Activated B cell treated with CpG ODN at 0.5 μM for 24 hours (primary cell): ENCODE measurements at regions not wholly inside any gene's neighbourhood (a gene's known extent, or its start where the extent isn't known, plus 50 kb on each side); places are given as distances from the start of the nearest gene placed in this dataset.

Source experiments
- ATAC-seq: fragments of 200-7000 bp; cut with Tn5 transposase; one replicate; pipeline ENCODE4 v1.10.0; 2021; ENCODE audit warnings: low read depth, mild to moderate bottlenecking, moderate library complexity
- CTCF ChIA-PET: fragments of 350-600 bp; sonication (Branson Sonifier 250); formaldehyde crosslinking; loops from one replicate; lab custom pipeline; 2021; ENCODE audit warnings: antibody characterized with exemption; lab: Charles Lee
- POLR2A ChIA-PET: fragments of 350-600 bp; sonication (Branson Sonifier 250); formaldehyde crosslinking; loops from one replicate; lab custom pipeline; 2021; ENCODE audit warnings: antibody characterized with exemption; lab: Charles Lee
- DNase-seq: peaks from one replicate; pipeline ENCODE4 v3.0.0; 2022
- H3K27ac Mint-ChIP-seq: one replicate; pipeline ENCODE4 v1.8.0; 2020; ENCODE audit warnings: mixed read lengths
- H3K27me3 Mint-ChIP-seq: one replicate; pipeline ENCODE4 v1.8.0; 2021; ENCODE audit warnings: mixed read lengths
- H3K36me3 Mint-ChIP-seq: one replicate; pipeline ENCODE4 v1.8.0; 2021; ENCODE audit warnings: low read depth, mixed read lengths
- H3K4me1 Mint-ChIP-seq: one replicate; pipeline ENCODE4 v1.8.0; 2021; ENCODE audit warnings: mixed read lengths
- H3K4me3 Mint-ChIP-seq: one replicate; pipeline ENCODE4 v1.8.0; 2020; ENCODE audit warnings: mild to moderate bottlenecking, mixed read lengths
- H3K9me3 Mint-ChIP-seq: one replicate; pipeline ENCODE4 v1.8.0; 2020; ENCODE audit warnings: mixed read lengths
- intact Hi-C: fragments of 100-400 bp; cut with micrococcal nuclease; formaldehyde crosslinking; loops from one replicate; pipeline ENCODE4 v1.15.1; 2024
- TF ChIP-seq, protein P1 (sequence below): fragments of 200-600 bp; IDR thresholded peaks from one replicate; pipeline ENCODE4 v1.8.0; 2022; ENCODE audit warnings: antibody characterized with exemption, mild to moderate bottlenecking

DNA sequence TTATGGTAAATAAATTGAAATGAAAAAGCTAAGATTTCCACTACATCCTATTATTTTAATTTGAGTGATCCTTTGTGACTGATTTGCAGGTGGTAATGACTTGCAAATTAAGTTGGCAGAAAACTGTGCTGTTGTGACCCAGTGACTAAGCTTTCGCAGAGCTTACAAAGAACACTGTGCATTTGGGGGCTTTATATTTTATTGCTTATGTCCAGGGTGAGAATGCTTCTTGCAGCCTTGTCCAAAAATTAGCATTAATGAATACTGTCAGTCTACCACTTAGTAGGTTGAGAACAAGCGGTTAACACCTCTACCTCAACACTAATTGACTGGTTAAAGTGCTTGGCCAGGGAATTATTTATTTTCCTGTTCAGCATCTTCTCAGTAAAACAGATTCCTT, 991.3 kb upstream of the DIAPH2 start:
- no peak for DNase-seq
- no peak for ATAC-seq
- CTCF ChIA-PET: no interaction called here
- Mint-ChIP-seq H3K36me3 (no peaks in the 10 kb centered on the region), H3K4me3 (no peak overlapping the region), H3K9me3 (no peaks in the 10 kb centered on the region), H3K27me3 (no peaks in the 10 kb centered on the region), H3K27ac (no peak overlapping the region), H3K4me1 (no peaks in the 10 kb centered on the region)
- intact Hi-C loops: no loop called here
- TF ChIP-seq, protein P1, sequence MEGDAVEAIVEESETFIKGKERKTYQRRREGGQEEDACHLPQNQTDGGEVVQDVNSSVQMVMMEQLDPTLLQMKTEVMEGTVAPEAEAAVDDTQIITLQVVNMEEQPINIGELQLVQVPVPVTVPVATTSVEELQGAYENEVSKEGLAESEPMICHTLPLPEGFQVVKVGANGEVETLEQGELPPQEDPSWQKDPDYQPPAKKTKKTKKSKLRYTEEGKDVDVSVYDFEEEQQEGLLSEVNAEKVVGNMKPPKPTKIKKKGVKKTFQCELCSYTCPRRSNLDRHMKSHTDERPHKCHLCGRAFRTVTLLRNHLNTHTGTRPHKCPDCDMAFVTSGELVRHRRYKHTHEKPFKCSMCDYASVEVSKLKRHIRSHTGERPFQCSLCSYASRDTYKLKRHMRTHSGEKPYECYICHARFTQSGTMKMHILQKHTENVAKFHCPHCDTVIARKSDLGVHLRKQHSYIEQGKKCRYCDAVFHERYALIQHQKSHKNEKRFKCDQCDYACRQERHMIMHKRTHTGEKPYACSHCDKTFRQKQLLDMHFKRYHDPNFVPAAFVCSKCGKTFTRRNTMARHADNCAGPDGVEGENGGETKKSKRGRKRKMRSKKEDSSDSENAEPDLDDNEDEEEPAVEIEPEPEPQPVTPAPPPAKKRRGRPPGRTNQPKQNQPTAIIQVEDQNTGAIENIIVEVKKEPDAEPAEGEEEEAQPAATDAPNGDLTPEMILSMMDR: no peak
- POLR2A ChIA-PET: no interaction called here

DNA sequence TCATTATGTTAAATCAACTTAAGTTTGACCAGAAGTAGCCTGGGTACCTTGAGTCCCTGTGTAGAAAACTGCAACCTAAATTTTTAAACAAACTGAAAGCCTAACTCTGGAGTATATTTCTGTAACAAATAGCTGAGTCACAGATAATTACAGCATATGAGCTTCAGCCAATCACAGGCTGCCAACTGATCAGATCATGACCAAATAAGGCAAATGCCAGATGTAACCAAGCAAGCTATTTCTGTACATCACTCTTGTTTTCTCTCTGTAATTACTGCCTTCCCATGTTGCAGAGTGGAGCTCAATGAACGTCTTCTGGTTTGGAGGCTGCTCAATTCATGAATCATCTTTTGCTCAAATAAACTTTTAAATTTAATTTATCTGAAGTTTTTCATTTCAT, 980.9 kb upstream of the DIAPH2 start:
- Mint-ChIP-seq H3K27ac (no peak overlapping the region), H3K9me3 (no peaks in the 10 kb centered on the region), H3K36me3 (no peaks in the 10 kb centered on the region), H3K27me3 (no peaks in the 10 kb centered on the region), H3K4me1 (no peaks in the 10 kb centered on the region), H3K4me3 (no peak overlapping the region)
- intact Hi-C loops: no loop called here
- CTCF ChIA-PET: no interaction called here
- ATAC-seq (no peak), DNase-seq (no peak)
- POLR2A ChIA-PET: no interaction called here
- TF ChIP-seq, protein P1: no peak

DNA sequence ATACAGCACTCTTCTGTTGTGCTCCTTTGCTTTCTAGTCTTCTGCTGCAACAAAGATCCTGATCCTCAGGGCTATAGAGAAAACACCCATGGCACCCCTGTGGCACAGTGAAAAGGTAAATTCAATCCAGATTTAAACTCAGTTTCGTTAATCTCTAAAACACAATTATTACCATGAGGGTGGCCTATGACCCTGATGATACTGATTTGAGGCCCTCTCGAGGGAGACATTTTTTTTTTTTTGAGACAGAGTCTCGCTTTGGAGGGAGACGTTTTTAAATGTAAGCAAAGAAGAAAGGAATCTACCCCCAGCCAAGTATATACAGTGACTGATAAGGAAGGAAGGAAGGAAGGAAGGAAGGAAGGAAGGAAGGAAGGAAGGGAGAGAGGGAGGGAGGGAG, 967.8 kb upstream of the DIAPH2 start:
- CTCF ChIA-PET: no interaction called here
- intact Hi-C loops: no loop called here
- no peaks in the 10 kb centered on the region for H3K4me1 Mint-ChIP-seq
- no peaks in the 10 kb centered on the region for H3K36me3 Mint-ChIP-seq
- no peak overlapping the region for H3K4me3 Mint-ChIP-seq
- H3K27me3 Mint-ChIP-seq: no peaks in the 10 kb centered on the region
- POLR2A ChIA-PET: no interaction called here
- H3K27ac Mint-ChIP-seq: no peak overlapping the region
- TF ChIP-seq, protein P1: no peak
- ATAC-seq: no peak
- no peak for DNase-seq
- H3K9me3 Mint-ChIP-seq: no peaks in the 10 kb centered on the region

DNA sequence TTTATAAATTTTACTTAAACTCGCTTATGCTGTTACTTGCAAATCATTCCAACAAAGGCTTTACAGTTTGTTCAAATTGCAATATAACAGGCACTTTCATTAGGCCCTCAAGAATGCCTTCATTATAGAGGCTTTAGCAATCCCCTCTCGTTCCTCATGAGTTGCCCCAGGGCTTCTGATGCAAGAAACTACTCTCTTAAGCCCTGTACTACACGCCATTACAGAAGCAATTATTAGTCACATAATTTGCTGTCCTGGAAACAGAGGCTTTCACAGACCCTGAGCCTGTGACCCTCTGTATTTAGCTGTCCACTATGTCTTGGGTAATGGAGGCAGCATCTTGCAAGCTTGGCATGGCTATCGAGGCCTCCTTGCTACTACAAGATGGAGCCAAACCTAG, 965.9 kb upstream of the DIAPH2 start:
- DNase-seq (no peak), ATAC-seq (no peak)
- Mint-ChIP-seq H3K27ac (no peak overlapping the region), H3K27me3 (no peaks in the 10 kb centered on the region), H3K9me3 (no peaks in the 10 kb centered on the region), H3K36me3 (no peaks in the 10 kb centered on the region), H3K4me3 (no peak overlapping the region), H3K4me1 (no peaks in the 10 kb centered on the region)
- intact Hi-C loops: no loop called here
- TF ChIP-seq, protein P1: no peak
- ChIA-PET CTCF (no interaction called here), POLR2A (no interaction called here)

DNA sequence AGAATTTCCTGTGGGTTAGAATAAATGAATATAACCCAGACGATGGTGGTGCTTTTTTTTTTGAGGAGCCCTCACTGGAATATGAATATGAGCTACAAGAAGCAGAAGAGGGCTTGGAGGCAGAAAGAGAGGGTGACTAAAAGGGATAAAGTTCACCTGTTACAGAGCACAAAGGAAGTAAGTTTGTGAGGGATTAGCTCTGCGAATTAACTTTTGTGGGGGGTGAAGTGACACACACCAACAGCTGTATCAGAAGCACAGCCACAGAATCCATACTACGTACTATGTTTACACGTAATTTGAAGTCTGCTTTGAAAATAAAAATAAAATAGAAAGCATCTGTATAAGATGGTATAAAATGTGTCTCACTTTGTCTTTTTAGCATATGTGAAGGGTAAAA, 963.6 kb upstream of the DIAPH2 start:
- TF ChIP-seq, protein P1: no peak
- Mint-ChIP-seq H3K27ac (no peak overlapping the region), H3K9me3 (no peaks in the 10 kb centered on the region), H3K4me3 (no peak overlapping the region), H3K4me1 (no peaks in the 10 kb centered on the region), H3K36me3 (no peaks in the 10 kb centered on the region), H3K27me3 (no peaks in the 10 kb centered on the region)
- POLR2A ChIA-PET: no interaction called here
- DNase-seq (no peak), ATAC-seq (no peak)
- intact Hi-C loops: no loop called here
- CTCF ChIA-PET: no interaction called here
